ENCODE measurements at regions not wholly inside any gene's neighbourhood (a gene's known extent, or its start where the extent isn't known, plus 50 kb on each side); places are given as distances from the start of the nearest gene placed in this dataset.

DNA sequence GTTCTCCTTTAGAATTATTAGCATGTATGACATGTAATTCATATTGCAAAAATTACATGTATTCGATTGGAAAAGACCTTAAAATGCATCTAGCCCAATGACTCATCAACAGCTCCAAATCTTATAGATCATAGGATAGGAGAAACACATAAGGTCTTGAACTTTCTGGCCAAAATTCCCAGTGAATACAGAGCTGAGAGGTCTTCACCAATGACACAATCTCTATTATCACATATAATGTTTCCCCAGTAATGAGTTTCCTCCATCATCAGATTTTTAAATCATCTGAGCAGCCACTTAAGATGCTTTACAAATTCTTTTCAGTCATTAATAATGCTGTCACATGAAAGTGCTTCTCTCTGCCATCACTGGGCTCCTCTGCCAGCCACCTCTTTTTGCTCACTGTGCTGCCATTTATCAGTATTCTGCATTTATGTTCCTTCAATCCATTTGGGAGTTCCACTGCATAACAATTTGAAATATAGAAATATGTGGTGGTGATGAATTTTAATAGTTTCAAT lies 804.9 kb downstream of the SUCLG1 start:
- no peak for DNase-seq (ENCODE audit: low spot score)

- DNase-seq (ENCODE audit: low spot score) = no peak
These were observed 808.2 kb downstream of the SUCLG1 start for GRCh38 chr2:83650898-83651297.

- no peak for DNase-seq (ENCODE audit: low spot score)
These were observed 808.9 kb downstream of the SUCLG1 start for GRCh38 chr2:83650161-83650560.

- DNase-seq (ENCODE audit: low spot score) = no peak
These were observed 818.6 kb downstream of the SUCLG1 start for GRCh38 chr2:83640506-83640905.

DNA sequence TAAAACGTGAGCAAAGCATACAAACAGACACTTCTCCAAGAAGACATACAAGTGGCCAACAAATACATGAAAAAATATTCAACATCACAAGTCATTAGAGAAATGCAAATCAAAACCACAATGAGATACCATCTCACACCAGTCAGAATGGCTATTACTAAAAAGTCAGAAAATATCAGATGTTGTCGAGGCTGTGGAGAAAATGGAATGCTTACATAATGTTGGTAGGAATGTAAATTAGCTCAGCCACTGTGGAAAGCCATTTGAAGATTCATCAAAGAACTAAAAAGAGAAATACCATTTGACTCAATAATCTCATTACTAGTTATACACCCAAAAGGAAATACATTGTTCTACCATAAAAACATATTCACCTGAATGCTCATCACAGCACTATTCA lies 825.7 kb downstream of the SUCLG1 start:
- no peak for DNase-seq (ENCODE audit: low spot score)

DNA sequence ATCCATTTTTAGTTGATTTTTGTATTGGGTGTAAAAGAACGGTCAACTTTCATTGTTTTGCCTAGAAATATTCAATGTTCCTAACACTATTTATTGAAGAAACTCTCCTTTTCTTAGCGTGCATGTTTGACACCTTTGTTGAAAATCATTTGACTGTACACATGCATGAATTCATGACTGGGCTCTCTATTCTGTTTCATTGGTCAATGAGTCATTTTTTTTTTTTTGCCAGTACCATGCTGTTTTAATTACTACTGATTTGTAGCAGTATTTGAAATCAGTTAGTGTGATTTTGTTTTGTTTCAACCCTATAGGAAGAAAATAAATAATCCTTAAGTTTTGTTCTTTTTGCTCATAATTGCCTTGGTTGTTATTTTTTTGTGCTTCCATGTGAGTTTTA lies 828.7 kb downstream of the SUCLG1 start:
- no peak for DNase-seq (ENCODE audit: low spot score)

- no peak for DNase-seq (ENCODE audit: low spot score)
These were observed 843.6 kb downstream of the SUCLG1 start for GRCh38 chr2:83615511-83615910.

- DNase-seq (ENCODE audit: low spot score) = no peak
These were observed 845.9 kb downstream of the SUCLG1 start for GRCh38 chr2:83613178-83613577.

DNA sequence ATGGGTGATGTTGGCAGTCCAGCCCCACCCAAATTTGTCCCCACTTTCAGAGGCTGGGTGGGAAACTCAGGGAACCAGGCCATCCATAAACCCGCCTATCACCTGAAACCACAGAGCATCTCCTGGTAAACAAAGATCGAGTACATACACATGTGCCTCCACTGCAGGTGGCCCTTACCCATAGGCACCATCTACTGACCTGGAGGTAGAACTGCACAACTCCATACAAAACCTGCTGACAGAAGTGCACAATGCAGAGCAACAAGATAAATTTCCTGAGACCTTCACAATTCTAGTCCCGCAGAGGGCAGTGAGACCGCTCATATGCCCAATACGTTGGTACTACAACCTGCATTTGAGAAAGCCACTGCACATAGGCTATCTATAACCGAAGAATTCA lies 856.3 kb downstream of the SUCLG1 start:
- no peak for DNase-seq (ENCODE audit: low spot score)

DNA sequence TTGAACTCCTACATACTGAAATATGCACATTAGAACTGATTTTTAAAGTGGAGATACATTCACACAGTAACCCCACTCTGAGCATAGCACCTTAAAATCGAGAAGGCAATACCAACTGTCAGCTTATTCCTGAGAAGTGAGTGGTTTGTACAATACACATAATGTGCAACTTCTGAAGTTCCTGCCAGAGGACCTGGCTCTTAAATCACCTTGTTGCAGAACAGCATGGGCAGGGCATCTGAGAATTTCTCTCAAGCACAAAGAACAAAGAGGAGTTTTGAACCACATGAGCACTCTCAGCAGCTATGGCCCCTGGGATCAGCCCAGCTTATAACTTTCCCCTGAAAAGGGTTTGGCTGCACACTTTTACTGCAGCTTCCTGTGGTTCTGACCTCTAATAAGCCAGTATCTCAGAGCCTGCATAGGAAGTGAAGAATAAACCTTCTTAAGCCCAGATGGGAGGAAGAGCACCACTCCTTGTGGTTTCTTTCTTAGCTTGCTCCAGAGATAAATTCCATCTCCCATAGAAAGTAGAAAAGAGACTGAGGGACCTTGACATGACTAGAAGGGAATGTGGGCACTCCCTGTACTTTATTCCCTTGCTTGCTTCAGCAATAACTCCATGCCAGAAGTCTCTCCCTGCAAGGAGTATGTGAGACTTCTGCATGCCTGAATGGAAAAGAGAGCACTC lies 862.3 kb downstream of the SUCLG1 start:
- peak; percentile 80 for DNase-seq (ENCODE audit: low spot score)

- DNase-seq (ENCODE audit: low spot score) = peak; percentile 92
These were observed 863.2 kb downstream of the SUCLG1 start for GRCh38 chr2:83595926-83596325.

- DNase-seq (ENCODE audit: low spot score) = peak; percentile 84
These were observed 863.9 kb downstream of the SUCLG1 start for GRCh38 chr2:83595121-83595690.

GRCh38 chr2:83594241-83595120 lies 864.6 kb downstream of the SUCLG1 start:
- DNase-seq (ENCODE audit: low spot score) = no peak

GRCh38 chr2:83587309-83587708 lies 871.8 kb downstream of the SUCLG1 start:
- no peak for DNase-seq (ENCODE audit: low spot score)

- DNase-seq (ENCODE audit: low spot score) = no peak
These were observed 873.8 kb downstream of the SUCLG1 start for GRCh38 chr2:83585250-83585649.

GRCh38 chr2:83584672-83585071 lies 874.4 kb downstream of the SUCLG1 start:
- DNase-seq (ENCODE audit: low spot score) = peak; percentile 47

GRCh38 chr2:83582589-83582988 lies 876.5 kb downstream of the SUCLG1 start:
- DNase-seq (ENCODE audit: low spot score) = no peak

DNA sequence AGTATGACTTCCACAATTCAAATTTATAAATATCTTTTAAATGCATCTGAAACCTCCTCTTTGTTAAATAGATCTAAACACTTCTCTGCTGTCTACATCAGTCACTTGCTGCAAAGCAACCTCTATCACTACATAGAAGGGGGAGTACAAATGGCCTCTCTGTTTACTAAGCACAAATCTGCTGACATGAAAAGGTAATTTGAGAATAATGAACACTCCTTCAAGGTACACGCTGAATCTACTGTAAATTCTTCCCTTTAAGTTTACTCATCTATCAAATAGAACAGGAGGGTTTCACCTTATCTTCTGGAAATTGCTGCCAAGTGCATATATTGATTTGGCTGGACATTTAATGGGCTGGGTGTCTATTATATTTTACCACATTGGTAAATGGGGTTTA lies 879.6 kb downstream of the SUCLG1 start:
- no peak for DNase-seq (ENCODE audit: low spot score)

- no peak for DNase-seq (ENCODE audit: low spot score)
These were observed 880.7 kb downstream of the SUCLG1 start for GRCh38 chr2:83578405-83578804.

GRCh38 chr2:83574614-83575013 lies 884.5 kb downstream of the SUCLG1 start:
- no peak for DNase-seq (ENCODE audit: low spot score)

GRCh38 chr2:83573060-83573459 lies 886.0 kb downstream of the SUCLG1 start:
- DNase-seq (ENCODE audit: low spot score) = no peak

DNA sequence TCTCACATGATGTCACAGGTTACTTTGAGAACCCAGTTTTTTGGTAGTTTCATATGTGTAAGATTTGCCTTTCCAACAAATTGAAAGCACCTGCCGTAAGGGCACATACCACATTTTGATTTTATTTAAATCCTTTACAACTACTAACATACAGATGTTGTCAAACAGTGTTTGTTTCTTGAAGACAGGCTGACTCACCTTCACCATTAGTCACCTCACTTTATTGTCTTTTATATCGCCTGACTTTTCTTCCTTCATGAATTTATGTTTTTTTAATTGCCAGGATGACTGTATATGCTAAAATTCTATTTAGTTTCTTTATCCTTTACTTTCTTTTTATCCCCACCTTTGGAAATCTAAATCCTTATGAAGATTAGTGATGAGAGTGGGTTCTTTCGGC lies 886.7 kb downstream of the SUCLG1 start:
- DNase-seq (ENCODE audit: low spot score) = no peak

GRCh38 chr2:83567551-83567950 lies 891.5 kb downstream of the SUCLG1 start:
- no peak for DNase-seq (ENCODE audit: low spot score)

Measured in umbilical cord (tissue), 1 donor.